ENCODE measurements at regions not wholly inside any gene's neighbourhood (a gene's known extent, or its start where the extent isn't known, plus 50 kb on each side); places are given as distances from the start of the nearest gene placed in this dataset.

GRCh38 chr9:116067566-116067965, 86.0 kb upstream of the PAPPA start:
- H3K27me3 ChIP-seq (ENCODE audit: control insufficient read depth, insufficient read depth, low read length), result no peaks in the 10 kb centered on the region
- intact Hi-C loops (cut with micrococcal nuclease), result no loop called here
- no peaks in the 10 kb centered on the region for H3K9me3 ChIP-seq (ENCODE audit: control insufficient read depth, insufficient read depth, low read length)
- Mint-ChIP-seq H3K4me3 (no peak overlapping the region), H3K36me3 (no peaks in the 10 kb centered on the region), H3K27me3 (ENCODE audit: low read depth in 2 of 2) (no peaks in the 10 kb centered on the region), H3K9me3 (peaks cover 10 to 20% of the 10 kb centered on the region in 2 donors), H3K27ac (no peak overlapping the region), H3K4me1 (no peaks in the 10 kb centered on the region)
- no CpG with 5 or more reads among the region's 3 CpGs for WGBS (ENCODE audit: insufficient coverage)
- H3K27ac ChIP-seq (ENCODE audit: low read length), result no peak overlapping the region
- no peak overlapping the region for H3K4me3 ChIP-seq (ENCODE audit: low read length)
- H3K4me1 ChIP-seq (ENCODE audit: control insufficient read depth, insufficient read depth, low read length), result no peaks in the 10 kb centered on the region
- ATAC-seq (no peak), DNase-seq (no peak)
- no peak for TF ChIP-seq CTCF (IDR thresholded peaks at IDR 0.05)
- H3K36me3 ChIP-seq (ENCODE audit: control insufficient read depth, insufficient read depth, low read length), result no peaks in the 10 kb centered on the region

GRCh38 chr9:116070256-116070914, 83.2 kb upstream of the PAPPA start:
- no peaks in the 10 kb centered on the region for H3K27me3 Mint-ChIP-seq (ENCODE audit: low read depth in 2 of 2)
- no peak for DNase-seq
- H3K9me3 Mint-ChIP-seq, result peaks cover 10 to 15% of the 10 kb centered on the region in 2 donors
- H3K4me3 Mint-ChIP-seq, result no peak overlapping the region
- Histone ChIP-seq H3K4me1 (ENCODE audit: control insufficient read depth, insufficient read depth, low read length) (no peaks in the 10 kb centered on the region), H3K36me3 (ENCODE audit: control insufficient read depth, insufficient read depth, low read length) (no peaks in the 10 kb centered on the region), H3K27me3 (ENCODE audit: control insufficient read depth, insufficient read depth, low read length) (no peaks in the 10 kb centered on the region), H3K9me3 (ENCODE audit: control insufficient read depth, insufficient read depth, low read length) (no peaks in the 10 kb centered on the region), H3K27ac (ENCODE audit: low read length) (no peak overlapping the region), H3K4me3 (ENCODE audit: low read length) (no peak overlapping the region)
- intact Hi-C loops (cut with micrococcal nuclease), result no loop called here
- no peaks in the 10 kb centered on the region for H3K4me1 Mint-ChIP-seq
- 83% methylated on average over 2 of the region's 4 CpGs for WGBS (ENCODE audit: insufficient coverage)
- H3K27ac Mint-ChIP-seq, result no peak overlapping the region
- H3K36me3 Mint-ChIP-seq, result no peaks in the 10 kb centered on the region
- no peak for TF ChIP-seq CTCF (IDR thresholded peaks at IDR 0.05)
- no peak for ATAC-seq

GRCh38 chr9:116072046-116072445, 81.5 kb upstream of the PAPPA start:
- ATAC-seq (no peak), DNase-seq (no peak)
- no peaks in the 10 kb centered on the region for H3K27me3 Mint-ChIP-seq (ENCODE audit: low read depth in 2 of 2)
- no peaks in the 10 kb centered on the region for H3K36me3 Mint-ChIP-seq
- Histone ChIP-seq H3K27ac (ENCODE audit: low read length) (no peak overlapping the region), H3K4me3 (ENCODE audit: low read length) (no peak overlapping the region), H3K27me3 (ENCODE audit: control insufficient read depth, insufficient read depth, low read length) (no peaks in the 10 kb centered on the region), H3K4me1 (ENCODE audit: control insufficient read depth, insufficient read depth, low read length) (no peaks in the 10 kb centered on the region), H3K36me3 (ENCODE audit: control insufficient read depth, insufficient read depth, low read length) (no peaks in the 10 kb centered on the region), H3K9me3 (ENCODE audit: control insufficient read depth, insufficient read depth, low read length) (no peaks in the 10 kb centered on the region)
- peaks cover 8 to 13% of the 10 kb centered on the region in 2 donors for H3K9me3 Mint-ChIP-seq
- H3K27ac Mint-ChIP-seq, result no peak overlapping the region
- 80% methylated on average over 2 of the region's 2 CpGs for WGBS (ENCODE audit: insufficient coverage)
- no peaks in the 10 kb centered on the region for H3K4me1 Mint-ChIP-seq
- TF ChIP-seq CTCF (IDR thresholded peaks at IDR 0.05), result no peak
- intact Hi-C loops (cut with micrococcal nuclease), result no loop called here
- H3K4me3 Mint-ChIP-seq, result no peak overlapping the region

- intact Hi-C loops (cut with micrococcal nuclease), result no loop called here
- Mint-ChIP-seq H3K27ac (no peak overlapping the region), H3K36me3 (no peaks in the 10 kb centered on the region), H3K4me1 (no peaks in the 10 kb centered on the region), H3K4me3 (no peak overlapping the region), H3K27me3 (ENCODE audit: low read depth in 2 of 2) (no peaks in the 10 kb centered on the region), H3K9me3 (peaks cover 3 to 8% of the 10 kb centered on the region in 2 donors)
- TF ChIP-seq CTCF (IDR thresholded peaks at IDR 0.05), result no peak
- no peaks in the 10 kb centered on the region for H3K9me3 ChIP-seq (ENCODE audit: control insufficient read depth, insufficient read depth, low read length)
- no peaks in the 10 kb centered on the region for H3K27me3 ChIP-seq (ENCODE audit: control insufficient read depth, insufficient read depth, low read length)
- no peaks in the 10 kb centered on the region for H3K36me3 ChIP-seq (ENCODE audit: control insufficient read depth, insufficient read depth, low read length)
- H3K27ac ChIP-seq (ENCODE audit: low read length), result no peak overlapping the region
- ATAC-seq (no peak), DNase-seq (no peak)
- WGBS (ENCODE audit: insufficient coverage), result 76% methylated on average over 2 of the region's 2 CpGs
- H3K4me1 ChIP-seq (ENCODE audit: control insufficient read depth, insufficient read depth, low read length), result no peaks in the 10 kb centered on the region
- H3K4me3 ChIP-seq (ENCODE audit: low read length), result no peak overlapping the region
Observed at GRCh38 chr9:116073826-116074225, 79.8 kb upstream of the PAPPA start.

Measured in natural killer cell (primary cell).